Ishikawa (cell line): ENCODE measurements at regions not wholly inside any gene's neighbourhood (a gene's known extent, or its start where the extent isn't known, plus 50 kb on each side); places are given as distances from the start of the nearest gene placed in this dataset.

Experiments
- CEBPB ChIP-seq: IDR thresholded peaks from 2 replicates; pipeline ENCODE4 v1.6.1; 2012
- CREB1 ChIP-seq: IDR thresholded peaks from 2 replicates; pipeline ENCODE4 v1.6.1; 2012; ENCODE audit warnings: low read depth
- EGR1 ChIP-seq: IDR thresholded peaks from 2 replicates; pipeline ENCODE4 v1.6.1; 2012
- EP300 ChIP-seq: IDR thresholded peaks from 2 replicates; pipeline ENCODE4 v1.6.1; 2012; ENCODE audit warnings: borderline replicate concordance
- FOXM1 ChIP-seq: IDR thresholded peaks from 2 replicates; pipeline ENCODE4 v1.6.1; 2012; ENCODE audit warnings: low read depth, borderline replicate concordance
- MAX ChIP-seq: IDR thresholded peaks from 2 replicates; pipeline ENCODE4 v1.6.1; 2012
- NFIC ChIP-seq: IDR thresholded peaks from 2 replicates; pipeline ENCODE4 v1.6.1; 2012
- RAD21 ChIP-seq: IDR thresholded peaks from 2 replicates; pipeline ENCODE4 v1.6.1; 2012; ENCODE audit warnings: low read depth
- TAF1 ChIP-seq: IDR thresholded peaks from 2 replicates; pipeline ENCODE4 v1.6.1; 2012; ENCODE audit warnings: low read depth, mild to moderate bottlenecking
- TEAD4 ChIP-seq: IDR thresholded peaks from 2 replicates; pipeline ENCODE4 v1.6.1; 2012
- YY1 ChIP-seq: IDR thresholded peaks from 2 replicates; pipeline ENCODE4 v1.6.1; 2012; ENCODE audit warnings: low read depth
- ZBTB7A ChIP-seq: IDR thresholded peaks from 2 replicates; pipeline ENCODE4 v1.6.1; 2012; ENCODE audit warnings: low read depth

- TF ChIP-seq MAX (no peak), EGR1 (no peak), YY1 (no peak), TAF1 (no peak), CEBPB (no peak), FOXM1 (no peak), NFIC (no peak), RAD21 (no peak), EP300 (no peak), TEAD4 (no peak), CREB1 (no peak), ZBTB7A (no peak)
These were observed 212.2 kb downstream of the KCNJ3 start for GRCh38 chr2:154910701-154911100.
